ENCODE measurements at regions not wholly inside any gene's neighbourhood (a gene's known extent, or its start where the extent isn't known, plus 50 kb on each side); places are given as distances from the start of the nearest gene placed in this dataset.

- Histone ChIP-seq H4K91ac (ENCODE audit: low read depth, low read length, poor library complexity) (no peak overlapping the region), H2AK5ac (ENCODE audit: low read depth, low read length) (no peak overlapping the region), H2BK120ac (ENCODE audit: low read depth, low read length) (no peak overlapping the region), H3K4ac (ENCODE audit: low read length) (no peak overlapping the region), H2BK12ac (ENCODE audit: low read length) (no peak overlapping the region), H3K14ac (ENCODE audit: low read length) (no peak overlapping the region), H3K4me1 (ENCODE audit: control insufficient read depth in 2 of 2, insufficient read depth in 1 of 2, low read depth in 1 of 2, low read length in 2 of 2) (peaks cover 0 to 1% of the 10 kb centered on the region in 2 donors), H3K23ac (ENCODE audit: low read depth, low read length, poor library complexity) (no peak overlapping the region), H3K4me2 (ENCODE audit: insufficient read depth, low read length, poor library complexity, severe bottlenecking) (no peak overlapping the region), H2BK5ac (ENCODE audit: low read length) (no peak overlapping the region), H3K18ac (ENCODE audit: low read length) (no peak overlapping the region), H3K27me3 (ENCODE audit: control insufficient read depth in 3 of 3, insufficient read depth in 3 of 3, low read depth in 1 of 3, low read length in 3 of 3) (no peaks in the 10 kb centered on the region), H3K36me3 (replicated peaks in 1 of 2; ENCODE audit: control insufficient read depth in 2 of 2, insufficient read depth in 2 of 2, low read length in 2 of 2) (no peaks in the 10 kb centered on the region), H3K79me1 (ENCODE audit: low read depth, low read length) (no peaks in the 10 kb centered on the region), H3K27ac (replicated peaks; ENCODE audit: low read length) (no peak overlapping the region), H3K9me3 (replicated peaks in 1 of 2; ENCODE audit: control insufficient read depth in 2 of 2, insufficient read depth in 1 of 2, low read depth in 1 of 2, low read length in 2 of 2) (no peaks in the 10 kb centered on the region), H3K9ac (ENCODE audit: low read depth, low read length, poor library complexity) (no peak overlapping the region), H2AFZ (ENCODE audit: low read length) (no peak overlapping the region), H3K4me3 (ENCODE audit: low read length in 2 of 2) (no peak overlapping the region), H4K8ac (ENCODE audit: low read depth, low read length) (no peak overlapping the region), H2BK15ac (ENCODE audit: low read length) (no peak overlapping the region)
- no peak for DNase-seq (ENCODE audit: low spot score)
- no CpG with 5 or more reads among the region's 1 CpG for WGBS, 2 donors (ENCODE audit: extremely low coverage in 2 of 2, insufficient read length in 2 of 2, insufficient replicate concordance in 1 of 2)
These were observed 248.9 kb downstream of the SLC7A11 start for GRCh38 chr4:137993232-137993631.

- H3K79me1 ChIP-seq (ENCODE audit: low read depth, low read length), result no peaks in the 10 kb centered on the region
- no peak overlapping the region for H2AK5ac ChIP-seq (ENCODE audit: low read depth, low read length)
- no peak overlapping the region for H2AFZ ChIP-seq (ENCODE audit: low read length)
- H3K4me3 ChIP-seq (ENCODE audit: low read length in 2 of 2), result no peak overlapping the region
- no peak overlapping the region for H3K18ac ChIP-seq (ENCODE audit: low read length)
- H3K4me2 ChIP-seq (ENCODE audit: insufficient read depth, low read length, poor library complexity, severe bottlenecking), result no peak overlapping the region
- no peak overlapping the region for H2BK15ac ChIP-seq (ENCODE audit: low read length)
- H3K36me3 ChIP-seq (replicated peaks in 1 of 2; ENCODE audit: control insufficient read depth in 2 of 2, insufficient read depth in 2 of 2, low read length in 2 of 2), result no peaks in the 10 kb centered on the region
- no peak overlapping the region for H4K91ac ChIP-seq (ENCODE audit: low read depth, low read length, poor library complexity)
- no peak overlapping the region for H3K27ac ChIP-seq (replicated peaks; ENCODE audit: low read length)
- no peak overlapping the region for H2BK120ac ChIP-seq (ENCODE audit: low read depth, low read length)
- no peak overlapping the region for H2BK12ac ChIP-seq (ENCODE audit: low read length)
- no peak for DNase-seq (ENCODE audit: low spot score)
- H3K9ac ChIP-seq (ENCODE audit: low read depth, low read length, poor library complexity), result no peak overlapping the region
- H3K27me3 ChIP-seq (ENCODE audit: control insufficient read depth in 3 of 3, insufficient read depth in 3 of 3, low read depth in 1 of 3, low read length in 3 of 3), result no peaks in the 10 kb centered on the region
- no peak overlapping the region for H3K23ac ChIP-seq (ENCODE audit: low read depth, low read length, poor library complexity)
- no peak overlapping the region for H2BK5ac ChIP-seq (ENCODE audit: low read length)
- no peak overlapping the region for H3K4ac ChIP-seq (ENCODE audit: low read length)
- H3K9me3 ChIP-seq (replicated peaks in 1 of 2; ENCODE audit: control insufficient read depth in 2 of 2, insufficient read depth in 1 of 2, low read depth in 1 of 2, low read length in 2 of 2), result no peaks in the 10 kb centered on the region
- no peak overlapping the region for H4K8ac ChIP-seq (ENCODE audit: low read depth, low read length)
- H3K4me1 ChIP-seq (ENCODE audit: control insufficient read depth in 2 of 2, insufficient read depth in 1 of 2, low read depth in 1 of 2, low read length in 2 of 2), result no peaks in the 10 kb centered on the region
- H3K14ac ChIP-seq (ENCODE audit: low read length), result no peak overlapping the region
- no CpG with 5 or more reads among the region's 3 CpGs for WGBS, 2 donors (ENCODE audit: extremely low coverage in 2 of 2, insufficient read length in 2 of 2, insufficient replicate concordance in 1 of 2)
These were observed 260.9 kb downstream of the SLC7A11 start for GRCh38 chr4:137981277-137981676.

- Histone ChIP-seq H3K27ac (replicated peaks; ENCODE audit: low read length) (no peak overlapping the region), H3K4me1 (ENCODE audit: control insufficient read depth in 2 of 2, insufficient read depth in 1 of 2, low read depth in 1 of 2, low read length in 2 of 2) (no peaks in the 10 kb centered on the region), H3K4me3 (ENCODE audit: low read length in 2 of 2) (no peak overlapping the region), H3K14ac (ENCODE audit: low read length) (no peak overlapping the region), H3K4ac (ENCODE audit: low read length) (no peak overlapping the region), H3K79me1 (ENCODE audit: low read depth, low read length) (no peaks in the 10 kb centered on the region), H4K91ac (ENCODE audit: low read depth, low read length, poor library complexity) (no peak overlapping the region), H3K4me2 (ENCODE audit: insufficient read depth, low read length, poor library complexity, severe bottlenecking) (no peak overlapping the region), H2BK12ac (ENCODE audit: low read length) (no peak overlapping the region), H2BK120ac (ENCODE audit: low read depth, low read length) (no peak overlapping the region), H3K9ac (ENCODE audit: low read depth, low read length, poor library complexity) (no peak overlapping the region), H2AFZ (ENCODE audit: low read length) (no peak overlapping the region), H3K23ac (ENCODE audit: low read depth, low read length, poor library complexity) (no peak overlapping the region), H3K18ac (ENCODE audit: low read length) (no peak overlapping the region), H3K36me3 (replicated peaks in 1 of 2; ENCODE audit: control insufficient read depth in 2 of 2, insufficient read depth in 2 of 2, low read length in 2 of 2) (no peaks in the 10 kb centered on the region), H2BK15ac (ENCODE audit: low read length) (no peak overlapping the region), H2AK5ac (ENCODE audit: low read depth, low read length) (no peak overlapping the region), H3K9me3 (replicated peaks in 1 of 2; ENCODE audit: control insufficient read depth in 2 of 2, insufficient read depth in 1 of 2, low read depth in 1 of 2, low read length in 2 of 2) (no peaks in the 10 kb centered on the region), H3K27me3 (ENCODE audit: control insufficient read depth in 3 of 3, insufficient read depth in 3 of 3, low read depth in 1 of 3, low read length in 3 of 3) (no peaks in the 10 kb centered on the region), H2BK5ac (ENCODE audit: low read length) (no peak overlapping the region), H4K8ac (ENCODE audit: low read depth, low read length) (no peak overlapping the region)
- DNase-seq (ENCODE audit: low spot score), result no peak
- no CpG with 5 or more reads among the region's 2 CpGs for WGBS, 2 donors (ENCODE audit: extremely low coverage in 2 of 2, insufficient read length in 2 of 2, insufficient replicate concordance in 1 of 2)
These were observed 261.5 kb downstream of the SLC7A11 start for GRCh38 chr4:137980641-137981040.

GRCh38 chr4:137979938-137980337 lies 262.2 kb downstream of the SLC7A11 start:
- no peak overlapping the region for H2AFZ ChIP-seq (ENCODE audit: low read length)
- H2BK5ac ChIP-seq (ENCODE audit: low read length), result no peak overlapping the region
- no peak overlapping the region for H3K4me3 ChIP-seq (ENCODE audit: low read length in 2 of 2)
- WGBS, 2 donors (ENCODE audit: extremely low coverage in 2 of 2, insufficient read length in 2 of 2, insufficient replicate concordance in 1 of 2), result no CpG with 5 or more reads among the region's 1 CpG
- H3K18ac ChIP-seq (ENCODE audit: low read length), result no peak overlapping the region
- H3K14ac ChIP-seq (ENCODE audit: low read length), result no peak overlapping the region
- H3K23ac ChIP-seq (ENCODE audit: low read depth, low read length, poor library complexity), result no peak overlapping the region
- no peak overlapping the region for H4K91ac ChIP-seq (ENCODE audit: low read depth, low read length, poor library complexity)
- H4K8ac ChIP-seq (ENCODE audit: low read depth, low read length), result no peak overlapping the region
- no peak overlapping the region for H3K9ac ChIP-seq (ENCODE audit: low read depth, low read length, poor library complexity)
- H3K79me1 ChIP-seq (ENCODE audit: low read depth, low read length), result no peaks in the 10 kb centered on the region
- no peak overlapping the region for H3K4ac ChIP-seq (ENCODE audit: low read length)
- no peak overlapping the region for H2BK120ac ChIP-seq (ENCODE audit: low read depth, low read length)
- no peak overlapping the region for H3K4me2 ChIP-seq (ENCODE audit: insufficient read depth, low read length, poor library complexity, severe bottlenecking)
- H3K36me3 ChIP-seq (replicated peaks in 1 of 2; ENCODE audit: control insufficient read depth in 2 of 2, insufficient read depth in 2 of 2, low read length in 2 of 2), result no peaks in the 10 kb centered on the region
- no peaks in the 10 kb centered on the region for H3K27me3 ChIP-seq (ENCODE audit: control insufficient read depth in 3 of 3, insufficient read depth in 3 of 3, low read depth in 1 of 3, low read length in 3 of 3)
- H3K4me1 ChIP-seq (ENCODE audit: control insufficient read depth in 2 of 2, insufficient read depth in 1 of 2, low read depth in 1 of 2, low read length in 2 of 2), result no peaks in the 10 kb centered on the region
- no peak for DNase-seq (ENCODE audit: low spot score)
- no peak overlapping the region for H2BK12ac ChIP-seq (ENCODE audit: low read length)
- H2BK15ac ChIP-seq (ENCODE audit: low read length), result no peak overlapping the region
- no peak overlapping the region for H2AK5ac ChIP-seq (ENCODE audit: low read depth, low read length)
- no peaks in the 10 kb centered on the region for H3K9me3 ChIP-seq (replicated peaks in 1 of 2; ENCODE audit: control insufficient read depth in 2 of 2, insufficient read depth in 1 of 2, low read depth in 1 of 2, low read length in 2 of 2)
- H3K27ac ChIP-seq (replicated peaks; ENCODE audit: low read length), result no peak overlapping the region

Data from neuronal stem cell (in vitro differentiated cells).